HG03175 (cell line): ENCODE measurements at regions not wholly inside any gene's neighbourhood (a gene's known extent, or its start where the extent isn't known, plus 50 kb on each side); places are given as distances from the start of the nearest gene placed in this dataset.

Experiments
- ATAC-seq: cut with Tn5 transposase; IDR thresholded peaks from one replicate; pipeline ENCODE4 v1.9.1; 2021; ENCODE audit warnings: mild to moderate bottlenecking, moderate library complexity; ENCODE audit not compliant: unreplicated experiment

DNA sequence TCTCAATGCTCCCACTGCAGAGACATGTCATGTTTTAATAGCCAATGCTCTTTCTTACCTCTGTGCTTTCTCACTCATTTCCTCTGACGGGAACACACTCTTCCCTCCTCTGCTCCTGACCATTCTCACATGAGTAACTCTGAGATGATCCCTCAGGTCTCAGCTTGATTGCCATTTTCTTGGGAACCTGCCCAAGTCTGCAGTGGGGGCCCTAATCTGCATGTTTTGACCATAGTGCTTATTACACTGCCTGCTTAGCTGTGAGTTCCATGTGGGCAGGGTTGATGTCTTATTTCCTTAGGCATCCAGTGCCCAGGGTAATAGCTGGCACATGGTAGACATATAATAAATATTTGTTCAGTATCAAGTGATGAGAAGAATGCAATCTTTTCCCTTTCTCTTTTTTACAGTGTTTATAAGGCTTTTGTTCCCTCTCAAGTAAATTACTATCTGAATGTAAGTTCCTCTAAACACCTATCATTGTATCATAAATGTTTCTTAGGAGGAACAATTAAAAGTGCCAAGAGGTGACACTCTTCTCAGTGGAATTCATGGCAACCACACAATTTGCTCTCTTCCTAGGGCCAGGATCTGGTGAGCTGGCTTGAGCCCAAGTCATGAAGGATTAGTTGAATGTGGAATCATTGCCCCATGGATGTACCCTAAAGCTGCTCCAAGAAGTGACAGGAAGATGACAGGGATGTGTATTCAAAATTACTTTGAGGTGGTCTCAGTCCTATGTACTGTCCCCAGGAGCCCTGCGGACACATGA, 485.4 kb upstream of the USP24 start:
- no peak for ATAC-seq

DNA sequence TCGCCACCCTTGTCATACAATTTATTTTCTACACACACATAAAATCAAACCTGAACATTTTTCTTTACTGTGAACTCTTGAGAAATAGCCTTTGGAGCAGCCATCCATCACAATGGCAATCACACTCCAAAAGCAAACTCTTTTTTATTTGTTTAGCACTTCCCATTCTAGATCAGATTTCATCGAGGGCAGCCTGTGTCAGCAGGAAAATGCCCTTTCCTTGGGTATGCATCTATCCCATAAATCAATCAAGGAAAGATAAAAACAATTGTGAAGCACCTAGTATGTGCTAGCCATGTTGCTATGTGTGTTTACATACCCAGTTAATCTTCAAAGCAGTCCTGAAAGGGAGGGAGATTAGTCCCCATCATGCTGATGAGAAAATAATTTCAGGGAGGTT, 484.1 kb upstream of the USP24 start:
- ATAC-seq = no peak

- no peak for ATAC-seq
Observed at GRCh38 chr1:55697997-55698535, 482.9 kb upstream of the USP24 start.

DNA sequence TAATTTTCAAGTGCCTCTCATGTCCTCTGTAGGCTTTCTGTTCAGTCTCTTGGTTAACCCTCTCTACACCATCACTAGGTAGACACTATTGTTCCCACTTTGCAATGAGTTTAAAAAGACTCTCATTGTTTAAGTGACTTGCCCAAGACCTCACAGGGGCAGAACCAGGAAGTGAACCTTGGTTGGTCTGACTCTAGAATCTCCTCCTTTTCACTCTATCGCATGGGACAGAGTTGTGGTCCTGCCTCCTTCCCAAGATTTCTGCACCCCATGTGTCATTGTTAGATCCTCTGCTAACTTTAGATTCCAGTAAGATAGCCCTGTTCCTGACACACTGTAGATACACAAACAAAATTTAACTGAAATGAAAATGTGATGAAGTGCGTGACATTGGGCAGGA, 481.7 kb upstream of the USP24 start:
- no peak for ATAC-seq

- no peak for ATAC-seq
Observed at GRCh38 chr1:55696181-55696754, 481.1 kb upstream of the USP24 start.

- ATAC-seq = no peak
Observed at GRCh38 chr1:55695552-55695951, 480.4 kb upstream of the USP24 start.

DNA sequence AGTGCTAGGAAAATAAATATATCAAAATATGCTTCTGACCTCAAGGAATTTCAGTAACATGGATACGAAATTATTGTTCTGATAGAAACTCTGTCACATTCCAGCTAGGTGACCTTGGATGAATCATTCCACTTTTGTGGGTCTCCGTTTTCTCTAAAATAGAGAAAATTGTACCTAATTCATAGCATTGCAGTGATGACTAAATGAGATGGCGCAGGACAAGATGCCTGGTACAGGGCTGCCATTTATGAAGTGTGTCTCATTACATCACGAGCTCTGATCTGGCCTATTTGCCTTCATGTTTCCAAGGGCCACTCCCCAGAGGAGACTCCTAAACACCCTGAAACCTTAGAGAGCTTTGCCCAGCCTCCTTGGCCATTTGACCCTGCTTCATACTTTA, 480.0 kb upstream of the USP24 start:
- no peak for ATAC-seq

DNA sequence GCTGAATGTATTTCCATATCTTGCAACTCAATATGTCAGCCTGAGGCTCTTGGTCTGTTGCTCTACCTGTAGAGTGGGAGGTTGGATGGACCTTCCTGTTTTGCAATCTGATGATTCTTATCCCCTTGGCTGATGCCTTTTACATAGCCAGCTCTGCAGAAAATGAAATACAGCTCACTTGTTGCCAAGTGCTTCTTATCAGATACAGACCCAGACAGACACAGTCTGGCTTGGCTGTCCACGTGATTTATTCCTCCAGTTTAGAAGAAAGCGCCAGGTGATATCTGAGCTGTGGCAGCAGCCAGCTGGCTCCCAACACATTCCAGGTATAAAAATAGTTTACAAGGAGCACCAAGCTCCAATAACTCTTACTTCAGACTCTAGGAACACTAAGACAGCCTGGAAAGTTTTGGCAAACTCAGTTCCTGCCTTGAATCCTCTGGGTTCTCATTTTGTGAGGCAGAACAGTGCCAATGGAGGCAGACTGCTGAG, 479.2 kb upstream of the USP24 start:
- ATAC-seq = no peak

DNA sequence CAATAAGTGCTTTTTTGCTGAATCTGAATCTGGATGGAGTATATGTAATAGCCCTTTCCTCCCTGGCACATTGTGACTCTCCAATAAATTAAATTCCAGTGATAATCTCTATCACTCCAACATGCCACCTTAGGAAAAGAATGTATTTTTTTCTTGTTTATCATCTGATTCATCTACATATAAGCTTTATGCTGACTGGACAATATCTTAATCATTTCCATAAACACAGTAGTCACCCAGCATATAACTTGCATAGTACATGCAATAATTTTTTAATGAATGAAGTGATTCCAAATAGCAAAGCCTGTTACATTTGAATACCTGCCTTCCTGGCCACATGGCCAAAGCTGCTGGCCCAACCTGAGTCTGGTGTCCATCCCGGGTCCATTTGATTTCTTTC, 477.6 kb upstream of the USP24 start:
- ATAC-seq = no peak

GRCh38 chr1:55690366-55690765, 475.2 kb upstream of the USP24 start:
- ATAC-seq = no peak

DNA sequence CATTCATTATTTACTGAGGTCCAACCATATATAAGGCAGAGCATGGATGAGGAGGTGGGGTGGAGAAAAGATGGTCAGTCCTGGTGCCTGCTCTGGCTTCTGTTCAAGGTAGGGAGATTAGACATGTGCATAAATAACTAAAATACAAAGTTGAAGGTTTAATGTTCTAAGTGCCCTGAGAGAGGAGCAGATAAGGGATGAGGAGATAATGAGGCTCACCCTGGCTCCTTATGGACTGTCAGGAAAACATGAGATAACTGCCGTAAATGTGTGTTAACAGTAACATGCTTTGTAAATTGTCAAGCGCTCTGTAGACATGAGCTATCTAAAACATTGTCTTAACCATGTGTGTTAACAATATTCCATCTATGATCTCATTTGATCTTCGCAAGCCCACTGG, 474.6 kb upstream of the USP24 start:
- no peak for ATAC-seq

DNA sequence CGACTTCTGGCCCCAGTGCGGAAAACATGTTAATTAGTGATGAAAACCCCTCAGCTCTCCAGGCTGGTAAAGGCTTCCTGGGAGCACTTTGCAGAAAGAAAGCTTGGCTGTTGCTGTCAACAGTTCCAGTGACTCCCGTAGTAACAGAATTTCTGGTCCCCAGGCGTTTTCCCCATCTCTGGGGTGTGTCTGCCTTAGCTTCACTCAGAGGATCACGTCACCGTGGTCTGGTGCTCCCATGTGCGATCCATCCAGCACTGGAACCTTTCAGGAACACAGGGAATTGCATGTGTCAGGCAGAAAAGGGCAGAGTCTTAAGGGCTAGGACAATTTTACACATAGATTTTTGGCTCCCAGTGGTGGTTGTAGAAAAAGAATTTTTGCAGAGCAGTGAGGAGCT, 470.4 kb upstream of the USP24 start:
- no peak for ATAC-seq

DNA sequence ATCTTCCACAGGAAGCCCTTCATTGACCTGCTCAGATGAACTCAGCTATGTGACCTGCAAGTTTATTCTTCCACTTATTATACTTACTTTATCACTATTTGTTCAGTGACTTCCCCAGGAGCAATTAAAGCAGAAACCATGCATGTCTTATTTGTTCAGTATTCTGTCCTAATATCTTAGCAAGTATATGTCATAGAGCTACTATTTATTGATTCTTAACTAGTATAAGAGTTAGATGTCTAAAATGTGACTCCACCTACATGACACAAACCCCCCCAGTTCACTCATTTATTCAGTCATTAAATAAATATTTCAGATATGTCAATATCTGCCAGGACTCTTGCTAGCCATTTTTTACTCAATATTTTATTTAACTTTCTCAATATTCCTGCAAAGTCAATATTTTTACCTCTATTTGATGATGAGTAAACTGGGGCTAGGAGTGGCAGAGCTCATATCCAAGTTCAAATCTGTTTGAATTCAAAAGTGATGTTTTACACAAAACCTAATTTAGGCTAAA, 469.0 kb upstream of the USP24 start:
- ATAC-seq = no peak

DNA sequence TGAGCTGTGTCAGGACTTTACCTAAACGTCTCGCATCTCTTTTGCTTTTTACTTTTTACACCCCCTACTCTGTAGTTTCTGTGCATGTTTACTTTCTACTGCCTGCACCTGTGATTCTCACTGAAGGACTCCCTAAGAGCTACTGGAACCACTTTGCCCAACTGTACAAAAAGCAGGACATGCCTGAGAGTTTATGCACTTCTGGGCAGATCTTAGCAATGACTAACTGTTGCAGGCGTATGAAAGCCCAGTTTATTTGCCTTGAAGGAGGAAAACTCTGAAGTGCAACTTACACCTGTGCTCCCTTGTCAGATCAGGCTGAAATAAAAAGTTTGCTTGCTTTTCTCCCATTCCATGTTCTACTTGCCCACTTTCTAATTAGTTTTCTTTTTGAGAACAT, 467.0 kb upstream of the USP24 start:
- ATAC-seq = no peak

GRCh38 chr1:55679971-55680370, 464.8 kb upstream of the USP24 start:
- ATAC-seq = no peak

DNA sequence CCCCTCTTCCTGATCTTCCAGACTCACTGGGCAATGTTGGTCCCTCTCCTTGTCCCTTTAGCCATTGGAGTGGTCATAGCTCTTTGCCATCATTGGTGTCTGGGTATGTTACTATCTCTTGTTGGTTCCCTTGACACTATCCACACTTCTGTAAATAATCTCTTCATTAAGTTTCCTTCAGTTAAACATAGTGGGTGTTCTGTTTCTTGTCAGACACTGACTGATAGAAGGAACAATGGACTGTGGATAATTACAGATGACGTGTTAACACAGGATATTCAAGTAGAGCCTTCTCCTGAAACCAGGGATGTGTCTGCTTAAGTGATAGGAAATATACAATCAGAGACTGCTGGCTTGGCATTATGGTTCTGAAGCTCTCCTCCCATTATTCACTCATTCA, 458.3 kb upstream of the USP24 start:
- ATAC-seq = no peak

GRCh38 chr1:55670331-55671082, 455.3 kb upstream of the USP24 start:
- ATAC-seq = no peak

GRCh38 chr1:55669293-55669692, 454.1 kb upstream of the USP24 start:
- no peak for ATAC-seq

- ATAC-seq = no peak
Observed at GRCh38 chr1:55662875-55663274, 447.7 kb upstream of the USP24 start.

DNA sequence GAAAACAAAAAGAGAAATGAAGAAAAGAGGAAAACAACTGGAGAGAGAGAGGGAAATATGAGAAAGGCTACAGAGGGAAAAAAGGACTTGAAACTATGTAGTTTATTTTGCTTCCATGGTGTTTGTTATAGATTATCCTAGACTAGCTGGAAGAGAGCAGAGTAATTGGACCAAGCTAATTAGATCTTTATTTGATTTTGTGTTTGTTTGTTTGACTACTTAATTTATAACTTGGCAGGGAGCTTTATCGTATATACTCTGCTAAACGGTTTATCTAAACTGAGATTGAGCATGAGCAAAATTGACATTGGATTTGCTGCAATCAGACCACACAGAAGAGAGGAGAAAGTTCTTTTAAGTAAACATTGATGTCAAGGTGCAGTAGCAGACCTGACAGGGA, 443.8 kb upstream of the USP24 start:
- ATAC-seq = no peak

DNA sequence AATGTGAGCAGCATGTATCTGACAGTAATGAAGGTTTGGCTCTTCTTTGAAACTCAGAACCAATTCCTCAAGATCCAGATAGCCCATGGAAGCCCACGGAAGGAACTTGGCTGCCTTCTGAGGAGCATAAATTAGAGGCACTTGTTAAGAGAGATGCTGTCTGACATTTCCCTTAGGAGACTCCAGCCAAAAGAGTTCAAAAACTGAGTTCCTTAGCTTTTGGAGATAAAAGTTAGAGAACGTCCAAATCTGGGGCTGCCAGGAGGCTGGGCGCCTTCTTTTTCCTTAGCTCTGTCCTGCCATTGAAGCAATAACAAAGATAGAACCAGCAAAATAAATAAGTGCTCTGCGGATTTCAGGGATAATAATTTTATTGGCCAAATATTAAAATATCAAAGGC, 439.6 kb upstream of the USP24 start:
- no peak for ATAC-seq

DNA sequence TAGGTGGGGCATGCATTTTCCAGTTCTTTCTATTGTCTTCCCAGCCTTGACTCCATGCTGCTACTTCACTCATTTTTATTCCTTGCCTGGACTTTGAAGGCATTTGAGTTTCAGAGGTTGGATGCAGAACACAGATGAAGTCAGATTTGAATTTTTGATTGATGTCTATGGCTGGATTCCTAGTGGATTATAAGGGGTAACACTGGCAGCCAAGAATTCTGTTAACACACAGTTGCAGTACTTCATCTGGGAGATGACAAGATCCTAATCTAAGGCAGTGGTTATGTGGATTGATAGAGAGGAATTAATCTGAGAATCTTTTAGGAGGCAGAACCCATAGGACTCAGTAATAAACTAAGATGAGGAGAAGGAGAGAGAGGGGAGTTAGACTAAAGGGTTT, 439.0 kb upstream of the USP24 start:
- no peak for ATAC-seq
